ENCODE measurements at regions not wholly inside any gene's neighbourhood (a gene's known extent, or its start where the extent isn't known, plus 50 kb on each side); places are given as distances from the start of the nearest gene placed in this dataset.

GRCh38 chr5:103464835-103465484 lies 97.6 kb downstream of the NUDT12 start:
- no peaks in the 10 kb centered on the region for H3K36me3 ChIP-seq (replicated peaks in 1 of 2; ENCODE audit: control insufficient read depth in 2 of 2, insufficient read depth in 2 of 2, low read length in 2 of 2)
- no peaks in the 10 kb centered on the region for H3K27me3 ChIP-seq (ENCODE audit: control insufficient read depth in 3 of 3, insufficient read depth in 3 of 3, low read depth in 1 of 3, low read length in 3 of 3)
- H3K9me3 ChIP-seq (replicated peaks in 1 of 2; ENCODE audit: control insufficient read depth in 2 of 2, insufficient read depth in 1 of 2, low read depth in 1 of 2, low read length in 2 of 2): no peaks in the 10 kb centered on the region
- H3K23ac ChIP-seq (ENCODE audit: low read depth, low read length, poor library complexity): no peak overlapping the region
- peak overlapping the region; percentile 26 for H2AFZ ChIP-seq (ENCODE audit: low read length)
- DNase-seq (ENCODE audit: low spot score): no peak
- H3K4me2 ChIP-seq (ENCODE audit: insufficient read depth, low read length, poor library complexity, severe bottlenecking): no peak overlapping the region
- H3K9ac ChIP-seq (ENCODE audit: low read depth, low read length, poor library complexity): no peak overlapping the region
- no peak overlapping the region for H3K4me3 ChIP-seq (ENCODE audit: low read length in 2 of 2)
- no peak overlapping the region for H2BK15ac ChIP-seq (ENCODE audit: low read length)
- H3K79me1 ChIP-seq (ENCODE audit: low read depth, low read length): no peaks in the 10 kb centered on the region
- no peak overlapping the region for H3K18ac ChIP-seq (ENCODE audit: low read length)
- peaks cover 0 to 7% of the 10 kb centered on the region in 2 donors for H3K4me1 ChIP-seq (ENCODE audit: control insufficient read depth in 2 of 2, insufficient read depth in 1 of 2, low read depth in 1 of 2, low read length in 2 of 2)
- H2BK120ac ChIP-seq (ENCODE audit: low read depth, low read length): no peak overlapping the region
- H3K27ac ChIP-seq (replicated peaks; ENCODE audit: low read length): no peak overlapping the region
- no peak overlapping the region for H4K91ac ChIP-seq (ENCODE audit: low read depth, low read length, poor library complexity)
- H2BK12ac ChIP-seq (ENCODE audit: low read length): no peak overlapping the region
- H3K14ac ChIP-seq (ENCODE audit: low read length): no peak overlapping the region
- no peak overlapping the region for H4K8ac ChIP-seq (ENCODE audit: low read depth, low read length)
- no peak overlapping the region for H2AK5ac ChIP-seq (ENCODE audit: low read depth, low read length)
- no peak overlapping the region for H3K4ac ChIP-seq (ENCODE audit: low read length)
- H2BK5ac ChIP-seq (ENCODE audit: low read length): no peak overlapping the region
- no CpG with 5 or more reads among the region's 5 CpGs for WGBS, 2 donors (ENCODE audit: extremely low coverage in 2 of 2, insufficient read length in 2 of 2, insufficient replicate concordance in 1 of 2)

DNA sequence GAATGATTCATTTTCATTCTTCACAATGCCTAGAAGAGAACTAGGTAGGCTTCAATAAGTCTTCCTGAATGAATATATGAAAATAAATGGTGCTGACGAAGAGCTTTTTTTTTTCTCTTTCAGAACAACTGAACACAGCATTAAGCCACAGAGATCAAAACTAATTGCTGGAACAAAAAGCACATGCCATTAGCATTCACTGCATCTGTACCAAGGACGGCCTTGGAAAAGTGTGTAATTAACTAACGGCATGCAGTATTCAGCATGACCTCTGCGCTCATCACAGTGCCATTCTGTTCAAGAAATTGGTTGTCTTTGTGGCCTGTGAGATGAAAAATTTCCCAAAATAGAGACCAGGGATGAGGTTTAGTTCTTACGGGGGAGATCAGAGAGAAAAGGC lies 99.3 kb downstream of the NUDT12 start:
- Histone ChIP-seq H3K27me3 (ENCODE audit: control insufficient read depth in 3 of 3, insufficient read depth in 3 of 3, low read depth in 1 of 3, low read length in 3 of 3) (no peaks in the 10 kb centered on the region), H2BK5ac (ENCODE audit: low read length) (no peak overlapping the region), H2BK15ac (ENCODE audit: low read length) (no peak overlapping the region), H4K91ac (ENCODE audit: low read depth, low read length, poor library complexity) (no peak overlapping the region), H2AK5ac (ENCODE audit: low read depth, low read length) (no peak overlapping the region), H2AFZ (ENCODE audit: low read length) (no peak overlapping the region), H3K79me1 (ENCODE audit: low read depth, low read length) (no peaks in the 10 kb centered on the region), H3K4me2 (ENCODE audit: insufficient read depth, low read length, poor library complexity, severe bottlenecking) (no peak overlapping the region), H3K14ac (ENCODE audit: low read length) (no peak overlapping the region), H3K9me3 (replicated peaks in 1 of 2; ENCODE audit: control insufficient read depth in 2 of 2, insufficient read depth in 1 of 2, low read depth in 1 of 2, low read length in 2 of 2) (no peaks in the 10 kb centered on the region), H2BK120ac (ENCODE audit: low read depth, low read length) (no peak overlapping the region), H3K4me1 (ENCODE audit: control insufficient read depth in 2 of 2, insufficient read depth in 1 of 2, low read depth in 1 of 2, low read length in 2 of 2) (peaks cover 0 to 2% of the 10 kb centered on the region in 2 donors), H3K9ac (ENCODE audit: low read depth, low read length, poor library complexity) (no peak overlapping the region), H4K8ac (ENCODE audit: low read depth, low read length) (no peak overlapping the region), H3K18ac (ENCODE audit: low read length) (no peak overlapping the region), H3K23ac (ENCODE audit: low read depth, low read length, poor library complexity) (no peak overlapping the region), H3K4me3 (ENCODE audit: low read length in 2 of 2) (no peak overlapping the region), H2BK12ac (ENCODE audit: low read length) (no peak overlapping the region), H3K4ac (ENCODE audit: low read length) (no peak overlapping the region), H3K36me3 (replicated peaks in 1 of 2; ENCODE audit: control insufficient read depth in 2 of 2, insufficient read depth in 2 of 2, low read length in 2 of 2) (no peaks in the 10 kb centered on the region), H3K27ac (replicated peaks; ENCODE audit: low read length) (no peak overlapping the region)
- WGBS, 2 donors (ENCODE audit: extremely low coverage in 2 of 2, insufficient read length in 2 of 2, insufficient replicate concordance in 1 of 2): no CpG with 5 or more reads among the region's 5 CpGs
- DNase-seq (ENCODE audit: low spot score): no peak

- no peaks in the 10 kb centered on the region for H3K9me3 ChIP-seq (replicated peaks in 1 of 2; ENCODE audit: control insufficient read depth in 2 of 2, insufficient read depth in 1 of 2, low read depth in 1 of 2, low read length in 2 of 2)
Observed at GRCh38 chr5:103461243-103461642, 101.3 kb downstream of the NUDT12 start.

GRCh38 chr5:103458497-103459040 lies 104.0 kb downstream of the NUDT12 start:
- H3K9ac ChIP-seq (ENCODE audit: low read depth, low read length, poor library complexity): no peak overlapping the region
- no peak overlapping the region for H2AFZ ChIP-seq (ENCODE audit: low read length)
- H3K27ac ChIP-seq (replicated peaks; ENCODE audit: low read length): no peak overlapping the region
- H3K79me1 ChIP-seq (ENCODE audit: low read depth, low read length): no peaks in the 10 kb centered on the region
- H3K27me3 ChIP-seq (ENCODE audit: control insufficient read depth in 3 of 3, insufficient read depth in 3 of 3, low read depth in 1 of 3, low read length in 3 of 3): no peaks in the 10 kb centered on the region
- H2BK120ac ChIP-seq (ENCODE audit: low read depth, low read length): no peak overlapping the region
- H2BK5ac ChIP-seq (ENCODE audit: low read length): no peak overlapping the region
- H3K4me2 ChIP-seq (ENCODE audit: insufficient read depth, low read length, poor library complexity, severe bottlenecking): no peak overlapping the region
- H3K36me3 ChIP-seq (replicated peaks in 1 of 2; ENCODE audit: control insufficient read depth in 2 of 2, insufficient read depth in 2 of 2, low read length in 2 of 2): no peaks in the 10 kb centered on the region
- no CpG with 5 or more reads among the region's 3 CpGs for WGBS, 2 donors (ENCODE audit: extremely low coverage in 2 of 2, insufficient read length in 2 of 2, insufficient replicate concordance in 1 of 2)
- peaks cover 0 to 2% of the 10 kb centered on the region in 2 donors for H3K4me1 ChIP-seq (ENCODE audit: control insufficient read depth in 2 of 2, insufficient read depth in 1 of 2, low read depth in 1 of 2, low read length in 2 of 2)
- no peak overlapping the region for H3K4ac ChIP-seq (ENCODE audit: low read length)
- no peak overlapping the region for H3K23ac ChIP-seq (ENCODE audit: low read depth, low read length, poor library complexity)
- no peak overlapping the region for H2AK5ac ChIP-seq (ENCODE audit: low read depth, low read length)
- H4K91ac ChIP-seq (ENCODE audit: low read depth, low read length, poor library complexity): no peak overlapping the region
- H3K4me3 ChIP-seq (ENCODE audit: low read length in 2 of 2): no peak overlapping the region
- no peak for DNase-seq (ENCODE audit: low spot score)
- H4K8ac ChIP-seq (ENCODE audit: low read depth, low read length): no peak overlapping the region
- H2BK12ac ChIP-seq (ENCODE audit: low read length): no peak overlapping the region
- H3K9me3 ChIP-seq (replicated peaks in 1 of 2; ENCODE audit: control insufficient read depth in 2 of 2, insufficient read depth in 1 of 2, low read depth in 1 of 2, low read length in 2 of 2): no peaks in the 10 kb centered on the region
- H3K18ac ChIP-seq (ENCODE audit: low read length): no peak overlapping the region
- no peak overlapping the region for H3K14ac ChIP-seq (ENCODE audit: low read length)
- H2BK15ac ChIP-seq (ENCODE audit: low read length): no peak overlapping the region

More at GRCh38 chr5:103461243-103461642, 101.3 kb downstream of the NUDT12 start:
- Histone ChIP-seq H2AFZ (ENCODE audit: low read length) (no peak overlapping the region), H2BK120ac (ENCODE audit: low read depth, low read length) (no peak overlapping the region), H2AK5ac (ENCODE audit: low read depth, low read length) (no peak overlapping the region), H3K4me3 (ENCODE audit: low read length in 2 of 2) (no peak overlapping the region), H3K18ac (ENCODE audit: low read length) (no peak overlapping the region), H3K4ac (ENCODE audit: low read length) (no peak overlapping the region), H2BK5ac (ENCODE audit: low read length) (no peak overlapping the region), H3K4me2 (ENCODE audit: insufficient read depth, low read length, poor library complexity, severe bottlenecking) (no peak overlapping the region), H3K23ac (ENCODE audit: low read depth, low read length, poor library complexity) (no peak overlapping the region), H3K27ac (replicated peaks; ENCODE audit: low read length) (no peak overlapping the region), H3K27me3 (ENCODE audit: control insufficient read depth in 3 of 3, insufficient read depth in 3 of 3, low read depth in 1 of 3, low read length in 3 of 3) (no peaks in the 10 kb centered on the region), H3K79me1 (ENCODE audit: low read depth, low read length) (no peaks in the 10 kb centered on the region), H4K91ac (ENCODE audit: low read depth, low read length, poor library complexity) (no peak overlapping the region), H2BK15ac (ENCODE audit: low read length) (no peak overlapping the region), H4K8ac (ENCODE audit: low read depth, low read length) (no peak overlapping the region), H2BK12ac (ENCODE audit: low read length) (no peak overlapping the region), H3K36me3 (replicated peaks in 1 of 2; ENCODE audit: control insufficient read depth in 2 of 2, insufficient read depth in 2 of 2, low read length in 2 of 2) (no peaks in the 10 kb centered on the region), H3K14ac (ENCODE audit: low read length) (no peak overlapping the region), H3K9ac (ENCODE audit: low read depth, low read length, poor library complexity) (no peak overlapping the region), H3K4me1 (ENCODE audit: control insufficient read depth in 2 of 2, insufficient read depth in 1 of 2, low read depth in 1 of 2, low read length in 2 of 2) (peaks cover 0 to 2% of the 10 kb centered on the region in 2 donors)
- WGBS, 2 donors (ENCODE audit: extremely low coverage in 2 of 2, insufficient read length in 2 of 2, insufficient replicate concordance in 1 of 2): no CpG with 5 or more reads among the region's 1 CpG
- DNase-seq (ENCODE audit: low spot score): no peak

Measured in neuronal stem cell (in vitro differentiated cells).